HepG2 (cell line): ENCODE measurements at regions not wholly inside any gene's neighbourhood (a gene's known extent, or its start where the extent isn't known, plus 50 kb on each side); places are given as distances from the start of the nearest gene placed in this dataset.

ENCODE experiments used
- ARID2 ChIP-seq: sonication (generic); formaldehyde crosslinking; IDR thresholded peaks from 2 replicates; pipeline ENCODE4 v1.8.1; 2022; ENCODE audit warnings: mild to moderate bottlenecking, missing genetic modification reagents, borderline replicate concordance
- BRCA1 ChIP-seq: sonication (generic); formaldehyde crosslinking; IDR thresholded peaks from 2 replicates; pipeline ENCODE4 v1.4.0; 2020; ENCODE audit warnings: missing genetic modification reagents
- CREB1 ChIP-seq, 2 experiments: fragments of 450-650 bp in 1 of 2; IDR thresholded peaks; 2 replicates each; pipeline ENCODE4 v1.6.1; 2016 to 2017; ENCODE audit warnings: control low read depth in 1 of 2, mild to moderate bottlenecking in 1 of 2, missing compliant biosample characterization in 1 of 2, missing genetic modification characterization in 1 of 2
- CTCF ChIP-seq: sonication (generic); formaldehyde crosslinking; IDR thresholded peaks from 2 replicates; pipeline ENCODE4 v1.5.0; 2020; ENCODE audit warnings: mild to moderate bottlenecking, missing genetic modification reagents, moderate library complexity
- DPF2 ChIP-seq: sonication (generic); formaldehyde crosslinking; IDR thresholded peaks from 2 replicates; pipeline ENCODE4 v1.4.0; 2020; ENCODE audit warnings: mild to moderate bottlenecking, low read depth, missing genetic modification reagents, borderline replicate concordance
- DR1 ChIP-seq: sonication (generic); formaldehyde crosslinking; IDR thresholded peaks from 2 replicates; pipeline ENCODE4 v1.8.0; 2021; ENCODE audit warnings: mild to moderate bottlenecking, missing genetic modification reagents, inconsistent platforms
- HOXA5 ChIP-seq: sonication (generic); formaldehyde crosslinking; IDR thresholded peaks from 2 replicates; pipeline ENCODE4 v1.4.0; 2020; ENCODE audit warnings: missing genetic modification reagents
- YY1 ChIP-seq: IDR thresholded peaks from 2 replicates; pipeline ENCODE4 v1.6.1; 2011; ENCODE audit warnings: low read length, low read depth, moderate library complexity, mild to moderate bottlenecking; ENCODE audit not compliant: insufficient read depth, insufficient replicate concordance
- ZBTB33 ChIP-seq: sonication (generic); formaldehyde crosslinking; IDR thresholded peaks from 2 replicates; pipeline ENCODE4 v1.4.0; 2020; ENCODE audit warnings: missing genetic modification reagents
- ZNF230 ChIP-seq: sonication (generic); formaldehyde crosslinking; IDR thresholded peaks from 2 replicates; pipeline ENCODE4 v1.4.0; 2020; ENCODE audit warnings: mild to moderate bottlenecking, missing genetic modification reagents

GRCh38 chr1:232751393-232752140 is 53.6 kb upstream of the MAP10 start:
- TF ChIP-seq ARID2 (CRISPR knock-in tag) (no peak), CTCF (CRISPR knock-in tag) (no peak), DR1 (CRISPR knock-in tag) (no peak), CREB1 (IDR thresholded peaks at IDR 0.05) (no peak), CREB1 (CRISPR knock-in tag; IDR thresholded peaks at IDR 0.05) (no peak), ZBTB33 (no peak), HOXA5 (CRISPR knock-in tag) (no peak), ZNF230 (CRISPR knock-in tag) (no peak), DPF2 (CRISPR knock-in tag) (no peak), BRCA1 (no peak), YY1 (no peak)
